Rectal smooth muscle tissue (tissue), 1 donor: ENCODE measurements at regions not wholly inside any gene's neighbourhood (a gene's known extent, or its start where the extent isn't known, plus 50 kb on each side); places are given as distances from the start of the nearest gene placed in this dataset.
"Not testable (repeated sequence)": the region's sequence is repeated elsewhere in the genome, so short reads cannot be mapped to it uniquely, and the experiment has no call there.

Experiments used
- H3K27ac ChIP-seq: one replicate; pipeline ENCODE4 v1.7.0; 2013; ENCODE audit warnings: low read depth, low read length, inconsistent platforms
- H3K27me3 ChIP-seq: one replicate; pipeline ENCODE4 v1.7.0; 2013; ENCODE audit warnings: low read length; ENCODE audit not compliant: control insufficient read depth, insufficient read depth
- H3K36me3 ChIP-seq: one replicate; pipeline ENCODE4 v1.7.0; 2013; ENCODE audit warnings: low read length; ENCODE audit not compliant: control insufficient read depth, insufficient read depth
- H3K4me1 ChIP-seq: one replicate; pipeline ENCODE4 v1.7.0; 2013; ENCODE audit warnings: low read length; ENCODE audit not compliant: control insufficient read depth, insufficient read depth
- H3K4me3 ChIP-seq: one replicate; pipeline ENCODE4 v1.7.0; 2013; ENCODE audit warnings: low read length
- H3K9ac ChIP-seq: one replicate; pipeline ENCODE4 v1.7.0; 2013; ENCODE audit warnings: low read length

DNA sequence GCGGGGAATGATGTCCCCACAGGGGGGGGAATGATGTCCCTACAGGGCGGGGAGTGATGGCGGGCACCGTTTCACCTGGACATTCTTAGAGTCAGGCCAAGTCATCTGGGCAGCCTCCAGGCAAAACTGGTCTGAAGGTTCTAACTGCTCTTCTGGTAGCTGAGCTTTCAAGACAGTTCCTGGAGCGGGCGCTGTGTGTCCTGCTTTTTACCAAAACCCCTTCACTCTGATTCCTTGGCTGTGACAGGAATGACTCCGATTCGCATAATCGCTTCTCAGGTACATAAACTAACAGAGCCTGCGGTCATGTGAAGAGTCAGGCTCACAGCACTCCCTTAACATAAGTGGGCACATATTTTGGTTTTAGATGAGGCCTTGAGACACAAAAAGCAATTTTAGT, 836.0 kb downstream of the TRIML1 start:
- Histone ChIP-seq H3K36me3 (no peaks in the 10 kb centered on the region), H3K4me3 (no peak overlapping the region), H3K27me3 (no peaks in the 10 kb centered on the region), H3K9ac (no peak overlapping the region), H3K4me1 (peaks cover 5% of the 10 kb centered on the region), H3K27ac (no peak overlapping the region)

DNA sequence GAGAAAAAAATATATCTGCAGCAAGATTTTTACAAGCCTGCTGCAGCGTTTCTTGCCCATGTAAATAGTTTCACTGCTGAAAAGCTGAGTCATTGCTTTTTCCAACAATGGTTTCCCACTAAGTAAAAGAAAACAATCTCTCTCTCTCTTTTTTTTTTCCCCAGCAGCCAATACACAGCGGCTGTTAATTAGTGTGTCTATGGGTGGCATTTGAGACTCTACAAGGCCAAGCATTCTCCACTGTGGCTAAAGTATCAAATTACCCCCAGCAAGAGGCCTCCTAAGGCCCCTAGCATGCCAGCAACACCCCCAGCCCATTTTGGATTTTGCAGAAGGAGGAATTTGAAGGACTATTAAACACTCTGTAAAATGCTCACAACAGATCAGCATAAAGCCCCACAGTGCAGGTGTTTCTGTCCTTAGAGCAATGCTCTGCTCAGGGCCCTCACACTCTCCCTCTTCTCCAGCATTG, 837.4 kb downstream of the TRIML1 start:
- Histone ChIP-seq H3K9ac (no peak overlapping the region), H3K4me3 (no peak overlapping the region), H3K27ac (no peak overlapping the region), H3K4me1 (peaks cover 5% of the 10 kb centered on the region), H3K27me3 (no peaks in the 10 kb centered on the region), H3K36me3 (no peaks in the 10 kb centered on the region)

DNA sequence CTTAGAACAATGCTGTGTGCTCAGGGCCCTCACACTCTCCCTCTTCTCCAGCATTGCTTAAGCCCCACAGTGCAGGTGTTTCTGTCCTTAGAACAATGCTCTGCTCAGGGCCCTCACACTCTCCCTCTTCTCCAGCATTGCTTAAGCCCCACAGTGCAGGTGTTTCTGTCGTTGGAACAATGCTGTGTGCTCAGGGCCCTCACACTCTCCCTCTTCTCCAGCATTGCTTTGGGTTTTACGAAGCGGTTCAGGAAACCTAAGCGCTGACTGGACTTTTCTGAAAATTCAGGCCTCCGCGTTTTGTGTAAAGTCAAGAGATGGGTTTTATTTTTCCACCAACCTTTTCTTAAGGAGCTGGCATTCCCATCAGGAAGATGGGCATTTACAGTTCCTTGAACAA, 838.0 kb downstream of the TRIML1 start:
- H3K27me3 ChIP-seq, H3K4me3 ChIP-seq, H3K4me1 ChIP-seq, H3K27ac ChIP-seq, H3K36me3 ChIP-seq, H3K9ac ChIP-seq: not testable (repeated sequence)

DNA sequence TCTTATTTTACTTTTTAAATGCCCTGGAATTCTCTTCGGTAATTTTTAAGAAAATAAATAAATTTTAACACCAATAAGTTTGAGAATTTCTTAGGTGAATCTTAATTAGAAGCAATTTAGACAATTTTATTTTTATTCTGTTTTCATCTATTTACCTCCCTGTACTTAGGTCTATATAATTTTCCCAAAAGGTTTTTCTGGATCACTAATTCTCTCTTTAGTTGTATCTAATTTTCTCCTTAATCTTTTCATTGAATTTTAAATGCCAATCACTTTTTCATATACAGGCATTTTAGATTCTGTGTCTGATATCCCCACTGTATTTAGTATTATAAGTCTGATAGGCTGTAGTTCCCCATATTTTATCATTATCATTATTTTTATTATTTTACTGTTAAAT, 845.3 kb downstream of the TRIML1 start:
- H3K4me1 ChIP-seq = no peaks in the 10 kb centered on the region
- H3K27ac ChIP-seq = no peak overlapping the region
- no peak overlapping the region for H3K9ac ChIP-seq
- H3K36me3 ChIP-seq = no peaks in the 10 kb centered on the region
- no peaks in the 10 kb centered on the region for H3K27me3 ChIP-seq
- no peak overlapping the region for H3K4me3 ChIP-seq

DNA sequence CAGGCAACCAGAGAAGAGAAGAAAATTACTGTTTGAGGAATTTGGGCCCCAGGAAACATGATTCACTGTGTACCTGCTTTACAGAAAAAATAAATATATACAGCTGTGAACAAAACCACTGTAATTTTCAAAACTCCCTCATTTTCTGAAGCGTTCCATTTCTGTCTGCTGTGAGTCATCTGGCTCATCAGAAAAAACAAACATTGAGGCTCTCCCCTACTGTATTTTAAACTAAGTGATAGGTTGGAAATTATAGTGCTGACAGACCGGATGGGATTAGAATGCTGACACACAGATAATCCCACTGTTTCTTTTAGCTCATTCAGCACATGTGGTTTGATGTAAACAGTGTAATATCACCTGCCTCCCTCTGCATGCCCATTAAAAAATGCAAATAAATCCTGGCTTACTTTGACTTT, 847.0 kb downstream of the TRIML1 start:
- Histone ChIP-seq H3K36me3 (no peaks in the 10 kb centered on the region), H3K9ac (no peak overlapping the region), H3K27ac (no peak overlapping the region), H3K4me3 (no peak overlapping the region), H3K4me1 (no peaks in the 10 kb centered on the region), H3K27me3 (no peaks in the 10 kb centered on the region)

DNA sequence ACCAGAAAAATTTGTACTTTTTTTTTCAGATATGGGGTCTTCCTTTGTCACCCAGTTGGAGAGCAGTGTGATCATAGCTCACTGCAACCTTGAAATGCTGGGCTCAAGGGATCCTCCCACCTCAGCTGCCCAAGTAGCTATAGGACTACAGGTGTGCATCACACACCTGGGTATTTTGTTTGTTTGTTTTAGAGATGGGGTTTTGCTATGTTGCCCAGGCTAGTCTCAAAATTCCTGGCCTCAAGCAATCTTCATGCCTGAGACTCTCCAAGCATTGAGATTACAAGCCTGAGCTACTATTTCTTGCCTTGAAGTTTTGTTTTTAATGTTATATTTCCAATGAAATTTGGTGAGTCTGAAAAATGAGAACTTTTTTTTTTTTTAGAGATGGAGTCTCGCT, 847.8 kb downstream of the TRIML1 start:
- Histone ChIP-seq H3K27me3 (no peaks in the 10 kb centered on the region), H3K4me1 (no peaks in the 10 kb centered on the region), H3K9ac (no peak overlapping the region), H3K4me3 (no peak overlapping the region), H3K36me3 (no peaks in the 10 kb centered on the region), H3K27ac (no peak overlapping the region)

DNA sequence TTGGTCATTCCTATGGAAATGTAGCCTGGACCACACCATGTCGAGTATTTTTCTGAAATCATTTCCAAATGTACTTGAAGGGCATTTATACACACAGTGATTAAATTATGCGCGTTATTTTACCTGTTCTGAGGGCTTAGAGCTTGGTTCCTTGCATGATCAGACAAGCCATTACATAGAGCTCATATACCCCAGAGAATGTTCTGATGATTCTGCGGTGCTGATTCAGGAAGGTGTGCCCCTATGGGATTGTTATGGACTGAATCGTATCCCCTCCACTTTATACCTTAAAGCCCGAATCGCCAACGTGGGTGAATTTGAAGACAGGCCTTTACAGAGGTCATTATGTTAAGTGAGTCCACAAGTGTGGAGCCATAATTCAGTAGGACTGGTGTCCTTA, 848.9 kb downstream of the TRIML1 start:
- no peak overlapping the region for H3K9ac ChIP-seq
- H3K27ac ChIP-seq = no peak overlapping the region
- H3K4me3 ChIP-seq = no peak overlapping the region
- no peaks in the 10 kb centered on the region for H3K36me3 ChIP-seq
- H3K4me1 ChIP-seq = no peaks in the 10 kb centered on the region
- H3K27me3 ChIP-seq = no peaks in the 10 kb centered on the region

DNA sequence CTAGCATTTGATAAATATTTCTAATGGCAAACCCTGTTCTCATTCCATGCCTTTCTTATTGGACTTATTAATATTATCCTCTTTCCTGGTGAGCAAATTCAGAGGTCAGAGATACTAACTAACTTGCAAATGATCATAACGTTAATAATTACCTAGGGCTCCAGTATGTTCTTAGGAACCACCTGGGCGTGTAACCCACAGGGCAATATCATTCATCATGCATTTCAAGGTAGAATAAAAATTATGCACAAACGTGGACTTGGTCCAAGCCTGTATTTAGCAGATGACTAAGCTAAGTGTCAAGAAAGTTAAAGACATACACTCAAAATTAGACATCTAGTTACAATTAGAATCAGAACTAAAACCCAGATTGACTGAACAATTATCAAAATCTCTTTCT, 850.1 kb downstream of the TRIML1 start:
- H3K36me3 ChIP-seq = no peaks in the 10 kb centered on the region
- H3K9ac ChIP-seq = no peak overlapping the region
- no peak overlapping the region for H3K4me3 ChIP-seq
- no peaks in the 10 kb centered on the region for H3K4me1 ChIP-seq
- no peak overlapping the region for H3K27ac ChIP-seq
- no peaks in the 10 kb centered on the region for H3K27me3 ChIP-seq

DNA sequence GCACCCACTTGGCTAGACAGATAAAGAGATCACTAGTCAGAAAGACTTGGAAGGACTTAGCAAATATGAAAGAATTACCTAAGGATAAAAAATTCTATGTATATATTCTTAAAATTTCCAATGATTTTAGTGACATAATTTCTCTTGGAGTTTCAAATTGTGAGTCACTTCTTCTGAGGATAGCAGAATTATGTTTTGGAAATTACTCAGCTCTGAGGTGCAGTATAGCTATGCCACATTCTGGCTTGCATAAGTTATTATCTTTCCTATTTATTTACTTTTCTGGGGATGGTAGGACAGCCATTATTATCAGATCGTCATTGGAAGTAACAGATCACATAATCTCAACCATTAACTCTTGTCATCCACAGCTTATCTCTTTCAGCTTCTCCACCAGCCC, 853.5 kb downstream of the TRIML1 start:
- Histone ChIP-seq H3K4me1 (no peaks in the 10 kb centered on the region), H3K4me3 (no peak overlapping the region), H3K27ac (no peak overlapping the region), H3K36me3 (no peaks in the 10 kb centered on the region), H3K27me3 (no peaks in the 10 kb centered on the region), H3K9ac (no peak overlapping the region)

DNA sequence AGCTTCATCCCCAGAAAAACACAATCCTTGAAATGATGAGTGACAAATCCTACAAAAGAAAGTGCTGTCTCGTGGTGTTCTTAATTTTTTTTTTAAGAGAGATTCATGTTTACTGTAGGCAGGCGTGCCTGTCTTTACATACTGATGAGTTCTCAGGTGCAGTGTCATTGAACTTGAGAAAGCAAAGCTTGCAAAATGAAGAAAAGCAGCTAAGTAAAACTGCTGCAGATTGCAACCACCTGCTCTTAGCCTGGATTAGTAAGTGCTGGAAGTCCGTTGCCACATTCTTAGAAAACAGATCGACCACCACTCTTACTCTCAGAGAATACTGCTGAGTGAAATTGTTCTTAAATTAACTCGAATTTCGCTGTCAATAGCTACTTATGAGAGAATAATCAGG, 854.6 kb downstream of the TRIML1 start:
- Histone ChIP-seq H3K36me3 (no peaks in the 10 kb centered on the region), H3K4me1 (no peaks in the 10 kb centered on the region), H3K4me3 (no peak overlapping the region), H3K27me3 (no peaks in the 10 kb centered on the region), H3K27ac (no peak overlapping the region), H3K9ac (no peak overlapping the region)

DNA sequence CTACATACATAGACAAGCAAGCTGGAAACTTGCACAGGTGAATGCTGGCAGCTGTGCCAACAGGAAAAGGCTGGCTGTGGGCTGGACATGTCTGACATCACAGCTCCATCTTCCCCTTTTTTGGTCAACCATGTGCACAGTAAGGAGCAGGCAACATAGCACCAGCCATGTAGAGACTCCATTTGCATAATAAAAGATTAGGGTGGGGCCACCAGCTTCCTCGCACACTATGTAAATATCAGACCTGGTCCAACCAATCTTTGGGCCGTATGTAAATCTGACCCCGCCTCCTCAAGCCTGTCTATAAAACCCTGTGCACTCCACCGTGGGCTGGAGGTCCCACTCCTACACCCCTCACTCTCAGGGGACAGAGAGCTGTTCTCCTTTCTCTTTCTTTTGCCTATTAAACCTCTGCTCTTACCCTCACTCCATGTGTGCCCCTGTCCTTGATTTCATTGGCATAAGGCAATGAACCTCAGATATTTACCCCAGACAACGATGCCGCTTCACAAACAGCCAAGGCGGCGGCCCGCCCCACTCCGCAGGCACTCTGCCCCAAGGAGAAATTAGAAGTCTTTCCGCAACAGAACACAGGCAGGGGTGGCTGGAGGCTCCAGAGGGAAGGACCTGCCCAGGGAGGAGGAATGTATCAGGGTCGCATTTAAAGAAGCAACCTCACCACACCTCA, 862.2 kb downstream of the TRIML1 start:
- no peak overlapping the region for H3K4me3 ChIP-seq
- no peak overlapping the region for H3K27ac ChIP-seq
- no peak overlapping the region for H3K9ac ChIP-seq
- H3K4me1 ChIP-seq = no peaks in the 10 kb centered on the region
- H3K36me3 ChIP-seq = no peaks in the 10 kb centered on the region
- H3K27me3 ChIP-seq = no peaks in the 10 kb centered on the region

DNA sequence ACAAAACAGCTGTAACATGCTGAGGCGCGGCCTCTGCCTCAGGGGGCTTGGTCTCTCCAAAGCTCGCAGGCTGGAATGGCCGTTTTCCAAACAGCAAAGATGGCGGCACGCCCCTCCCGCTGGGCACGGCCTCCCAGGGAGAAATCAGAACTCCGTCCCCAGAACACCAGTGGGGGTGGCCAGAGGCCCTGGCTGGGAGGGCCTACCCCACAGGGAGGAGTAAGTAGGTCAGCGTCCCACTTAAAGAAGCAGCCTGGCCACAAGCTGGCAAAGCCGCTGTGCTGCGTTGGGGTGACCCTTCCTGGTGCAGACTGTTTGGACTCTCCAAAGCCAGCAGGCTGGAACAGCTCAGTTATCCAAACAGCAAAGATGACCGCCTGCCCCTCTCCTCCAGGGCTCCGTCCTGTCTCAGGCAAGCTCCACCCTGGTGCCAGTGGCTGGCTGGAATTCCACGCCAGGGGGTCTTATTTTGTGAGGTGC, 862.8 kb downstream of the TRIML1 start:
- H3K27ac ChIP-seq = no peak overlapping the region
- no peaks in the 10 kb centered on the region for H3K36me3 ChIP-seq
- H3K9ac ChIP-seq = no peak overlapping the region
- no peak overlapping the region for H3K4me3 ChIP-seq
- no peaks in the 10 kb centered on the region for H3K27me3 ChIP-seq
- H3K4me1 ChIP-seq = no peaks in the 10 kb centered on the region

DNA sequence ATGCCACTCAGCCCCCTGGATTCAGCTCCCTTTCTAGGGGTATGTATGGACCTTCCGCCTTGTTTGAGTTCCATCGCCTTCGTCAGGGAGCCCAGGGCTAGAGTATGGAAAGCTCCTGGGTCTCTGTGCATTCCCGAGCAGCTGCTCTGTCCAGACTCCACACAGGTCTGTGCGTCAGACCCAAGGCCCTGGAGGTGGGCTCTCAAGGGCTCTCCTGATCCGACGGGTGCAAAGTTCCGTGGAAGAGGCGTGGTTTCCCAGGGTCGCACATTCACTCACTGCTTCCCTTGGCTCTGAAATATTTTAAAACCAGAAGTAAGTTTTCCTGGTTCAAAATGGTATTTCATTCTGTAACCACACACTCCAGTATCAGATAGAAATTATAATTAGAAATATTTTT, 863.2 kb downstream of the TRIML1 start:
- Histone ChIP-seq H3K27ac (no peak overlapping the region), H3K36me3 (no peaks in the 10 kb centered on the region), H3K4me3 (no peak overlapping the region), H3K4me1 (no peaks in the 10 kb centered on the region), H3K9ac (no peak overlapping the region), H3K27me3 (no peaks in the 10 kb centered on the region)
